Mesenchymal stem cell (in vitro differentiated cells and primary cell): ENCODE measurements at regions not wholly inside any gene's neighbourhood (a gene's known extent, or its start where the extent isn't known, plus 50 kb on each side); places are given as distances from the start of the nearest gene placed in this dataset.

Experiments used
- DNase-seq: peaks from one replicate; pipeline ENCODE4 v3.0.0-alpha.2; 2013
- H2AFZ ChIP-seq: one replicate; pipeline ENCODE4 v1.6.1; 2013; ENCODE audit warnings: low read depth, mild to moderate bottlenecking, control low read depth, inconsistent platforms, low read length, moderate library complexity
- H2AK5ac ChIP-seq: 2 replicates; pipeline ENCODE4 v1.6.1; 2013; ENCODE audit warnings: low read length, moderate library complexity, mild to moderate bottlenecking, inconsistent platforms; ENCODE audit not compliant: severe bottlenecking
- H2BK120ac ChIP-seq: one replicate; pipeline ENCODE4 v1.6.1; 2013; ENCODE audit warnings: low read depth, mild to moderate bottlenecking, inconsistent platforms, low read length, moderate library complexity
- H2BK12ac ChIP-seq, 2 experiments: one replicate each; pipeline ENCODE4 v1.6.1; 2013; ENCODE audit warnings: inconsistent platforms in 2 of 2, low read length in 2 of 2, mild to moderate bottlenecking in 2 of 2, moderate library complexity in 2 of 2, control low read depth in 1 of 2
- H2BK15ac ChIP-seq: one replicate; pipeline ENCODE4 v1.6.1; 2013; ENCODE audit warnings: mild to moderate bottlenecking, low read depth, inconsistent platforms; ENCODE audit not compliant: poor library complexity, severe bottlenecking
- H2BK5ac ChIP-seq: 2 replicates; pipeline ENCODE4 v1.6.1; 2013; ENCODE audit warnings: low read depth, mild to moderate bottlenecking, low read length, control low read depth, inconsistent platforms; ENCODE audit not compliant: poor library complexity, severe bottlenecking
- H3K14ac ChIP-seq, 2 experiments: one replicate each; pipeline ENCODE4 v1.6.1; 2013; ENCODE audit warnings: inconsistent platforms in 2 of 2, low read length in 2 of 2, control low read depth in 1 of 2, mild to moderate bottlenecking in 1 of 2, moderate library complexity in 1 of 2
- H3K18ac ChIP-seq, 2 experiments: one replicate each; pipeline ENCODE4 v1.6.1; 2013; ENCODE audit warnings: inconsistent platforms in 2 of 2, low read length in 2 of 2, control low read depth in 1 of 2, low read depth in 1 of 2, mild to moderate bottlenecking in 1 of 2
- H3K23ac ChIP-seq, 2 experiments: one replicate each; pipeline ENCODE4 v1.6.1; 2013; ENCODE audit warnings: inconsistent platforms in 2 of 2, low read length in 2 of 2, mild to moderate bottlenecking in 2 of 2, moderate library complexity in 2 of 2, control low read depth in 1 of 2
- H3K27ac ChIP-seq: 2 replicates; pipeline ENCODE4 v1.5.1; 2013; ENCODE audit warnings: mild to moderate bottlenecking, moderate library complexity, low read length, control low read depth, inconsistent platforms; ENCODE audit not compliant: poor library complexity, severe bottlenecking
- H3K27me3 ChIP-seq, 2 experiments: 2 replicates each; pipeline versions ENCODE4 v1.6.1 to v1.7.0; 2013; ENCODE audit warnings: low read length in 2 of 2, mild to moderate bottlenecking in 2 of 2, moderate library complexity in 2 of 2, control low read depth in 1 of 2, inconsistent platforms in 1 of 2; ENCODE audit not compliant: control insufficient read depth in 1 of 2, insufficient read depth in 1 of 2
- H3K36me3 ChIP-seq, 2 experiments: 2 replicates each; pipeline versions ENCODE4 v1.6.1 to v1.7.0; 2013; ENCODE audit warnings: low read length in 2 of 2, control low read depth in 1 of 2, inconsistent platforms in 1 of 2, low read depth in 1 of 2, mild to moderate bottlenecking in 1 of 2; ENCODE audit not compliant: insufficient read depth in 2 of 2, control insufficient read depth in 1 of 2
- H3K4ac ChIP-seq, 2 experiments: one replicate each; pipeline ENCODE4 v1.6.1; 2013; ENCODE audit warnings: inconsistent platforms in 2 of 2, low read length in 2 of 2, mild to moderate bottlenecking in 2 of 2, moderate library complexity in 2 of 2, control low read depth in 1 of 2, low read depth in 1 of 2
- H3K4me1 ChIP-seq: 2 replicates; pipeline ENCODE4 v1.6.1; 2013; ENCODE audit warnings: low read depth, low read length, control low read depth; ENCODE audit not compliant: control insufficient read depth, insufficient read depth
- H3K4me2 ChIP-seq: 2 replicates; pipeline ENCODE4 v1.6.1; 2013; ENCODE audit warnings: low read length, mild to moderate bottlenecking, inconsistent platforms; ENCODE audit not compliant: poor library complexity, severe bottlenecking
- H3K4me3 ChIP-seq, 2 experiments: 2 replicates each; pipeline versions ENCODE4 v1.5.1 to v1.7.0; 2013; ENCODE audit warnings: low read length in 2 of 2, mild to moderate bottlenecking in 2 of 2, control low read depth in 1 of 2, low read depth in 1 of 2; ENCODE audit not compliant: insufficient read depth in 1 of 2
- H3K79me1 ChIP-seq: replicated peaks from 2 replicates; pipeline ENCODE4 v1.6.1; 2013; ENCODE audit warnings: mild to moderate bottlenecking, control low read depth, low read length, inconsistent platforms; ENCODE audit not compliant: poor library complexity, severe bottlenecking
- H3K9ac ChIP-seq: 2 replicates; pipeline ENCODE4 v1.7.0; 2013; ENCODE audit warnings: mild to moderate bottlenecking, low read length, moderate library complexity
- H3K9me3 ChIP-seq: 2 replicates; pipeline ENCODE4 v1.7.0; 2013; ENCODE audit warnings: mild to moderate bottlenecking, low read length; ENCODE audit not compliant: control insufficient read depth
- H4K8ac ChIP-seq: one replicate; pipeline ENCODE4 v1.6.1; 2013; ENCODE audit warnings: inconsistent platforms, mild to moderate bottlenecking, low read length, moderate library complexity
- H4K91ac ChIP-seq: one replicate; pipeline ENCODE4 v1.6.1; 2013; ENCODE audit warnings: mild to moderate bottlenecking, low read length, inconsistent platforms
- WGBS: methylation state at CpG from one replicate; pipeline ENCODE4 v1.1.7; 2013; ENCODE audit warnings: mixed read lengths; 5-methylcytosine and 5-hydroxymethylcytosine counted together

DNA sequence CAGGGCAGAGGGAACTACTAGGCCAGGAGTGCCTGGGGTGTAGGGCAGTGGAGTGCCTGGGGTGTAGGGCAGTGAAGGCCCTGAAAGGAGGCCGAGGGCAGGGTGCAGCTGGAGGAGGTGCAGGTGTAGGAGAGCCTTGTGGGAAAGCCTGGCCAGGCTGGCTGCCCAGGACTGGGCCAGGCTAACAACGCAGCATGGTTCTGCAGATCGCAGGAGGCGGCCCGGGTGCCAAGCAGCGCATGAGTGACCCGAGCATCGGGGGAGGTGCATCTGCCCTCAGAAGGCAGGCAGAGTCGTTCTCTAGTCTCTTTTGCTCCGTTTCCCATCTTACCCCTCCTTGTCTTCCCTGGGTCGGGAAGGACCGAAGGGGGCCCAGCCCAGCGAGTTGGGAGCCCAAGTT lies 151.5 kb upstream of the PHACTR3 start:
- Histone ChIP-seq H2BK120ac (no peak overlapping the region), H4K91ac (no peak overlapping the region), H3K9ac (no peak overlapping the region), H4K8ac (no peak overlapping the region), H3K4me3 (no peak overlapping the region), H3K79me1 (no peaks in the 10 kb centered on the region), H2AK5ac (no peak overlapping the region), H2BK12ac (no peak overlapping the region), H2AFZ (no peak overlapping the region), H2BK5ac (no peak overlapping the region), H3K4ac (no peak overlapping the region), H3K27ac (no peak overlapping the region), H3K18ac (no peak overlapping the region), H3K23ac (no peak overlapping the region), H3K14ac (no peak overlapping the region), H3K36me3 (no peaks in the 10 kb centered on the region), H3K27me3 (peaks cover 0 to 61% of the 10 kb centered on the region in 2 experiments), H3K4me1 (no peaks in the 10 kb centered on the region), H2BK15ac (no peak overlapping the region), H3K9me3 (no peaks in the 10 kb centered on the region), H3K4me2 (no peak overlapping the region)
- 69% methylated on average over 13 of the region's 13 CpGs for WGBS
- DNase-seq: no peak

DNA sequence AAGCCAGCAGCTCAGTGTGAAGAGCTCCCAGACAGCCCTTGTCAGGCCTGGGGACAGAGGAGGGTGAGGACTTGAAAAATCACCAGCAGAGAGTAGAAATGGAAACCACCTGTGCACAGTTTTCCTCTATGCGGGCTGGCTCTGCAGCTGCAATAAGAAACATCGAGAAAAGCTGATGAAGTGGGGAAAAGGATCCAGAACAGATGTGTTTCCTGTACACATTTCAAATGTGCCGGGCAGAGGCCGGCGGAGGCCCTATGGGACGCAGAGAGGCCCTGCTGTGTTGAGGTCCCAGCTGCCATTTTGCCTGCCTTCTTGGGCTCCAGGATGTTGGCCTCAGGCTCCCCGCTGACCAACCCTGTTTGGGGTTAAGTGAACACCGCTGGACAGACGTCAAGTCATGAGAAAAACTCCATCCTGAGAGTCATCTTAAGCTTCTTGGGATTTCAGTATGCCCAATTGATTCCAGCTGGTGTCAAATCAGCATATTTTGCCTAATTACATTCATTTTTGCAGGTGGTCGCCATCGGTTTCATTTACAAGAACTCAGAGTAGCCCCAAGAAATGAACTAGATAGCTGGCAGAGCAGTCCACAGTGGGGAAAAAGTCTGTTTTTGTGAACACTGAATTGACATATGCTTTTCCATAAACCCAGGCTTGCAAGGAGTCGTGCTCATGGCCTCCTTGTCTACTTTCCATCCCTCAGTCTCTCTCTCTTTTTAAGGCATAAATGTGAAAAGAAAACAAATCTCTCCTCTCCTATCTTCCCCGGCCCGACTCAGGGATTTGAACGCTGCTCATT lies 150.4 kb upstream of the PHACTR3 start:
- no peak overlapping the region for H3K9ac ChIP-seq
- H2AK5ac ChIP-seq: no peak overlapping the region
- H3K18ac ChIP-seq: no peak overlapping the region
- H3K4me1 ChIP-seq: no peaks in the 10 kb centered on the region
- H3K14ac ChIP-seq: no peak overlapping the region
- 78% methylated on average over 15 of the region's 15 CpGs for WGBS
- H3K4me3 ChIP-seq: no peak overlapping the region
- no peak overlapping the region for H2AFZ ChIP-seq
- H3K79me1 ChIP-seq: no peaks in the 10 kb centered on the region
- H3K4me2 ChIP-seq: no peak overlapping the region
- peaks cover 0 to 65% of the 10 kb centered on the region in 2 experiments for H3K27me3 ChIP-seq
- no peak overlapping the region for H4K8ac ChIP-seq
- H3K4ac ChIP-seq: no peak overlapping the region
- peaks cover 2% of the 10 kb centered on the region for H3K9me3 ChIP-seq
- no peak overlapping the region for H2BK12ac ChIP-seq
- no peak overlapping the region for H2BK15ac ChIP-seq
- DNase-seq: no peak
- H3K23ac ChIP-seq: no peak overlapping the region
- no peak overlapping the region for H3K27ac ChIP-seq
- H4K91ac ChIP-seq: no peak overlapping the region
- no peaks in the 10 kb centered on the region for H3K36me3 ChIP-seq
- H2BK5ac ChIP-seq: no peak overlapping the region
- no peak overlapping the region for H2BK120ac ChIP-seq

DNA sequence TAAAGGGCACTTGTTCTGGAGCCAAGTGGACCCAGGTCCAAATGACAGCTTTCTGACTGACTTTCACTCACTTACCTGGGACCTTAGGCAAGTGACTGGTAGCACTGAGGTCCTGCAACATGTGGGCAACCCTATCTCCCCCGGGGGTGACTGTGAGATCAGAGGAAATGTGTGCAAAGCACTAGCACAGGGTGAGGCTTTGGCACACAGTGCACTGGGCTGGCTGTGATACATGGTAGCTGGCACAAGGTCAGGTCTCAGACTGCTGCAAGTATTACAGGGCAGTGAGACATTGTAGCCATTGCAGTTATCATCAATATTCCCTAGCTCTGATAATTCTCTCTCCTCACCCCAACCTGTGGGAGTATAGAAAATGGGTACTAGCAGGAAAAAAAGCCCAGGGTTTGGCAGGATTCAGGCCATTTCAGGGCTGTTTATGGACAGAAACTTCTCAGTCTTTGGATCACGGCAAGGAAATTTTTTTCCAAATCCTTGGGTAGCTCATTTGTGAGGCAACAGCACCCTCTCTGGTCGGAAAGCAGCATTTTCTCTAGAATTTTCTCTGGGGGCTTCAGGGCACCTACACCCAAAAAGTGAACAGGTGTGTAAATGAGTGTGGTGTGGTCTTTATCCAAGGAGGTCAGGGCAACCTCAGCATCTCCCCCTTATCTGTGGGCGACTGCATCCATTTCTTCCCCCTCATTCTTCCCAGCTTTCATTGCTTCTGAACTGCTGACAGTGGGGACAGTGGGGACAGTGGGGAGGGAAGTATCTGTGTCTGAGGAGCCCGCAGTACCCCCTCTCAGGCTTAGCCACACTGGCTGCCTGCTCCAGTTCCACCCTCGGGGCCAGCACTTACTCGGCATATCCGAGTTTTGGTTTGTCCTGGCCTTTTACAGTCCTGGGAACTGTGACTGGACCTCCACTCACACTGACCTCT lies 148.7 kb upstream of the PHACTR3 start:
- H3K4ac ChIP-seq: no peak overlapping the region
- no peak overlapping the region for H3K18ac ChIP-seq
- no peak overlapping the region for H2BK120ac ChIP-seq
- no peak overlapping the region for H3K23ac ChIP-seq
- H4K91ac ChIP-seq: no peak overlapping the region
- peak overlapping the region; percentile 43 for H2AFZ ChIP-seq
- H3K4me3 ChIP-seq: no peak overlapping the region
- H3K79me1 ChIP-seq: no peaks in the 10 kb centered on the region
- DNase-seq: no peak
- no peak overlapping the region for H3K14ac ChIP-seq
- H2BK15ac ChIP-seq: no peak overlapping the region
- WGBS: 41% methylated on average over 8 of the region's 8 CpGs
- no peak overlapping the region for H3K9ac ChIP-seq
- peak overlapping the region; percentile 16 for H4K8ac ChIP-seq
- H3K4me2 ChIP-seq: no peak overlapping the region
- H3K36me3 ChIP-seq: no peaks in the 10 kb centered on the region
- no peak overlapping the region for H2BK5ac ChIP-seq
- no peak overlapping the region for H2AK5ac ChIP-seq
- peaks cover 4% of the 10 kb centered on the region for H3K9me3 ChIP-seq
- peaks cover 0 to 62% of the 10 kb centered on the region in 2 experiments for H3K27me3 ChIP-seq
- no peaks in the 10 kb centered on the region for H3K4me1 ChIP-seq
- H3K27ac ChIP-seq: no peak overlapping the region
- H2BK12ac ChIP-seq: no peak overlapping the region
